ENCODE measurements at regions not wholly inside any gene's neighbourhood (a gene's known extent, or its start where the extent isn't known, plus 50 kb on each side); places are given as distances from the start of the nearest gene placed in this dataset.
"Not testable (repeated sequence)": the region's sequence is repeated elsewhere in the genome, so short reads cannot be mapped to it uniquely, and the experiment has no call there.

DNA sequence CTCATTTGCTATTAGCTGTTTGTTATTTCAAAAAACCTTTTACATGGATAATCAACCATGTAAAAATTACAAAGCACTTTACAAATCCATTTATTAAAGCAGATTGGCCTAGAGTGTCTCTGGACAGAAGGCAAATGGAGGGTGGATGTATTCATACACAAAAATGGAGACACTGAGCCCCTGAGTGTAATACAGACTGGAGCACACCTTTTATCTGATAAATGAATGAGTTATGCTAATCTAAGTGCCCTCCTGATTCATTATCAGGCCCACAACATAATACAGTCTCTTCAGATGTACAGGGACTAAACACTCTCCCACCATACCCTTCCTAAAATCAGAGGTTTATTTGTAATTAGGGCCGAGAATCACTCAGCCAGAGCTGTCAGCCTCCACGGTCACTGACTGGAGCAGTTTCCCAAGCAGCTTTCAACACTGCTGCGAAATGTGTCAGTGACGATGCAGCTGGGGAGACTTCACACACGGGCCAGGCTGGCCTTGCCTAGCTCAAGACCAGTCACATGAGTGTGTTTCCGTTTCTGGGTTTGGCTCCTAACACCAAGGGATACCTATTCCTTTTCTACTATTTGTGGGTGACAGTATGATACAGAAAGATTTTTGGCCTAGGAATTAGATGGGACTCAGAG, 271.8 kb downstream of the ZIC1 start:
- DNase-seq, result no peak

DNA sequence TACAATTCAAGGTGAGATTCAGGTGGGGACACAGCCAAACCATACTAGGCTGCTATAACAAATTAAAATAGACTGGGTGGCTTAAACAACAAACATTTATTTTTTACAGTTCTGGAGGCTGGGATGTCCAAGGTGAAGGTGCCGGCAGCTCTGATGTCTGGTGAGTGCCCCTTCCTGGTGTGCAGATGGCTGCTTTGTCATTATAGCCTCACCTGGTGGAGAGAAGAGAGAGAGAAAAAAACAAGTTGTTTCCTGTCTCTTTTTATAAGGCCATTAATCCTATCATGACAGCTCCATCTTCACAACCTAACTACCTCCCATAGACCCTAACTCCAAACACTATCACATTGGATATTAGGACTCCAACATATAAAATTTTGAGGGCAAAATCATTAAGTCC, 279.7 kb downstream of the ZIC1 start:
- DNase-seq, result no peak

DNA sequence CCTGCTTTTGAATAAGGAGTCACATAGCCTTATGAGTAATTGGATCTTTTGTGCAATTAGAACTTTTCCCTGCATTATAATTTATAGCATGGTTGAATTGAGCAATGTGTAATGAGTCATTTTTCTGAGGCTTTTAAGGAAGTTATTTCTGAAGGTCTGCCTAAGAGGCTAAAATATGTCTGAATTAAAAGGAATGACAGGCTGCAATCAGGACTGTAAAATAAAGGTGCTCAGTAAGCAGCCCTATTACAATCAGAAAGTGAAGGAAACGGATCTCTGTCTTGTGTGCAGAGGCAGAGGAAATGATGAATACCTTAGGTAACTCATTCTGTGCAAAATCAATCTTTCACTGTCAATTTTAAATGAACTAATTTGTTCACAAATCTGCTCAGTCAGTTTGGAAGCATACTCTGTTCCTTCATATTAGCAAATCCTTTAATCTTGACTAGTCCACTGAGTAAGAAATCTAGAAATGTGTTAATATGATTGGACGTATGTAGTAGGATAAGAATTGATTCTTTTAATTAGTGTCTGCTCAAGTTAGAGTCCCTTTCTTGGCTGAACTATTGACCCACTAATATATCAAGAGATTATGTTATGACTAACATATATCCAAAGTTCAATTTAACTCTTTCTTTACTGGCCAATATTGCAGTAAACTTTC, 290.1 kb downstream of the ZIC1 start:
- peak; percentile 29 to 42 for DNase-seq

DNA sequence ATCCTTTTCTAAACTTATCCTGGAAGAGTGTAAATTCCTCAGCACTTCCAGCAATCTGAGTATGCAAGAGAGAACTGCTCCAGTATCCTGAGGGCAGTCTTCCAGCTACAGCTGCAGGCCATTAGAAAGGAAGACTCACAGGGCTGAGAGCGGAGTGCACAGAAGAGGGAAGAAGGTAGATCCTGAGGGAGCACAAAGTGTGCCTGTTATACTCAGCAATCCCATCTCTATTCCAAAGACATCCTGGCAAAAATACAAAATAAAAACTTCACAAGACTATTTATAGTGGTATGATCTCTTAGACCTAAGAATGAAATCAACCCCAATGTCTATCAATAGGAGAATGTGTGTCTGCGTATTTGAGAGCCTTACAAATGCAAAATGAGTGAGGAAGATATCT, 292.0 kb downstream of the ZIC1 start:
- DNase-seq, result no peak

DNA sequence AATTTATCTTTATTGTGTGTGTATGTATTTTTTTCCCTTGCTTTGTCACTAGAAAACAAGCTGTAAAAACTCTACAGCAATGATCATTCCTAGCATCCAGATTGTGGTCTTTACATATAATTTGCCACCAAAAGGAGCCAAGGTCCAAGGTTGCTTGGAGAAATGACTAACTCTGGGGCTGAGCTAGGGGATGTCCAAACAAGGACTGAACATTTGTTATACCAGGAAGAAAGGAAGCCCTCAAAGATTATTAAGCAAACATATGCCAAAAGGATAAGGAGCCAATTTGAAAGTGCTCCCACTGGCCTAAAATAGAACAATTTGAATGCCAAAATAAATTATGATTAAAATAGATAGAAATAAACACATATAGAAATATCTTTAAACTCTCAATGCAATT, 293.3 kb downstream of the ZIC1 start:
- DNase-seq, result no peak

DNA sequence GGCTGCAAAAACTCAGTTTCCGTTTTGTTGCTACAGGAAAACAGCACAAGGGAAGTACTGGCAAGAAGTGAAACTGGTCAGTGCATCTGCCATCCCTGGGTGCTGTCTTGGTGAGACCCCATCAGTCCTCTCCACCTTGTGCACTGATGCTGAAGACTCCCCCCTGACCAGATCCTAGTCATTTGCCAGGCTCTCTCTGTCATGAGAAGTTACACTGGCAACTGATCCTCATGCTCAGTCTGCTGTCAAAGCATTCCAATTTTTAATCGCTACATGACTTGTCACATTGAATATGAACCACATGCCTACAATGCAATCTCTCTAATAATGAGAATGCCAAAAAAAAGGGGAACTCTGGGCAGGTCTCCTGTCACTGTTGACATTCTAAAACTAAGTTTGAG, 296.5 kb downstream of the ZIC1 start:
- no peak for DNase-seq

DNA sequence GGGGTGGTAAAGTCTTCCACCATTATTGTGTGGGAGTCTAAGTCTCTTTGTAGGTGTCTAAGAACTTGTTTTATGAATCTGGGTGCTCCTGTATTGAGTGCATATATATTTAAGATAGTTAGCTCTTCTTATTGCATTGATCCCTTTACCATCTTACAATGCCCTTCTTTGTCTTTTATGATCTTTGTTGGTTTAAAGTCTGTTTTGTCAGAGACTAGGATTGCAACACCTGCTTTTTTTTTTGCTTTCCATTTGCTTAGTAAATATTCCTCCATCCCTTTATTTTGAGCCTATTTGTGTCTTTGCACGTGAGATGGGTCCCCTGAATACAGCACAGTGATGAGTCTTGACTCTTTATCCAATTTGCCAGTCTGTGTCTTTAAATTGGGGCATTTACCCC, 301.6 kb downstream of the ZIC1 start:
- not testable (repeated sequence) for DNase-seq

DNA sequence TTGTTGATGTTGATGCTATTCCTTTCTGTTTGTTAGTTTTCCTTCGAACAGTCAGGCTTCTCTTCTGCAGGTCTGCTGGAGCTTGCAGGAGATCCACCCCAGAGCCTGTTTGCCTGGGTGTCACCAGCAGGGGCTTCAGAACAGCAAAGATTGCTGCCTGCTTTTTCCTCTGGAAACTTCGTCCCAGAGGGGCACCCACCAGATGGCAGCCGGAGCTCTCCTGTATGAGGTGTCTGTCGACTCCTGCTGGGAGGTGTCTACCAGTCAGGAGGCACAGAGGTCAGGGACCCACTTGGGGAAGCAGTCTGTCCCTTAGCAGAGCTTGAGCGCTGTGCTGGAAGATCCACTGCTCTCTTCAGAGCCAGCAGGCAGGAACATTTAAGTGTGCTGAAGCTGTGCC, 303.2 kb downstream of the ZIC1 start:
- DNase-seq, result no peak

DNA sequence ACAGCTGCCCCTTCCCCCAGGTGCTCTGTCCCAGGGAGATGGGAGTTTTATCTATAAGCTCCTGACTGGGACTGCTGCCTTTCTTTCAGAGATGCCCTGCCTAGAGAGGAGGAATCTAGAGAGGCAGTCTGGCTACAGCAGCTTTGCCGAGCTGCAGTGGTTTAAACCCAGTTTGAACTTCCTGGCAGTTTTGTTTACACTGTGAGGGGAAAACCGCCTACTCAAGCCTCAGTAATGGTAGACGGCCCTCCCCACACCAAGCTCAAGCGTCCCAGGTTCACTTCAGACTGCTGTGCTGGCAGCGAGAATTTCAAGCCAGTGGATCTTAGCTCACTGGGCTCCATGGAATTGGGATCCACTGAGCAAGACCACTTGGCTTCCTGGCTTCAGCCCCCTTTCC, 303.6 kb downstream of the ZIC1 start:
- not testable (repeated sequence) for DNase-seq

DNA sequence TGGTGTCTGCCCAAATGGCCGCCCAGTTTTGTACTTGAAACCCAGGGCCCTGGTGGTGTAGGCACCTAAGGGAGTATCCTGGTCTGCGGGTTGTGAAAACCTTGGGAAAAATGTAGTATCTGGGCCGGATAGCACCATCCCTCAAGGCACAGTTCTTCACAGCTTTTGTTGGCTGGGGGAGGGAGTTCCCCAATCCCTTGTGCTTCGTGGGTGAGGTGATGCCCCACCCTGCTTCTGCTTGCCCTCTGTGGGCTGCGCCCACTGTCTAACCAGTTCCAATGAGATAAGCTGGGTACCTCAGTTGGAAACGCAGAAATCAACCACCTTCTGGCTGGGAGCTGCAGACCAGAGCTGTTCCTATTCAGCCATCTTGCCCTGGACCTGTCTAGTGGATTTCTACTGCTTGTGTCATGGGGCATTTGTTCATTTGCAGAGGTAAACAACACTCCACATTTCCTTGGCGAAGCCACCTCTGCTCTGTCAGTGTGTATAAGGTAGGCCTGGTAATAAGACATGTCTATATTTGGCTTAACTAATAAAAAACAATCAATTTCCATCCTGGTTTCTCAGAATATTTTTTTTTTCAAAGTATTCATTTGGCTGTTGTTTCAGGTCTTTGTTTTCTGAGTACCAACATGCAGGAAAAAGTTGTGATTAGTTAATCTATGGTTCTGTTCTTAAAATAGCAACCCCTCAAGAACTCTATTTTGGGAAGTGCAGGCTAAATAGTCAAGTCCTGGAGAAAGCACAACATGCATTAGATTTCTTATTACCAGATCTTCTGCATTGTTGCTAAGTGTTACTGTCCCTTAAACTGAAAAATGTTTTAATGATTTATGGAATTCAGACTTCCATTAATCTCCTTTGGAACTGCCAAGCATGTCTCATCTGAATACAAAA, 304.3 kb downstream of the ZIC1 start:
- no peak for DNase-seq

DNA sequence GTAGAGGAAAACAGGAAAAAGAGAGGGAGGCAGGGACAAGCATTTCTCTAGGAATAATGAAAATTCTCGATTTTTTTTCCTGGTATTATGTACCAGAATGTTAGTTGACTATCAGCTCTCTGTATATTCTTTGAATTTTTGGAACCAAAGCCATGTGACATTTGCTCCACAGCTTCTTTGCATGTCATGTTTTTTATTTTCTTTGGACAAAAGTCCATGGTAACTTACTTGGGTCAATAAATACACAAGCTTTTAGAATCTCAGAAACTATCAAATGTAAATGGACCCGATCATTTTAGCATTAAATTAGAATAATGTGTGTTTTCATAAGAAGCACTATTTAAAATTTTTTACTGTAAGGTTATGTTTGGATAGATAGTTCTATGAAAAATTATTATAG, 320.5 kb downstream of the ZIC1 start:
- no peak for DNase-seq

DNA sequence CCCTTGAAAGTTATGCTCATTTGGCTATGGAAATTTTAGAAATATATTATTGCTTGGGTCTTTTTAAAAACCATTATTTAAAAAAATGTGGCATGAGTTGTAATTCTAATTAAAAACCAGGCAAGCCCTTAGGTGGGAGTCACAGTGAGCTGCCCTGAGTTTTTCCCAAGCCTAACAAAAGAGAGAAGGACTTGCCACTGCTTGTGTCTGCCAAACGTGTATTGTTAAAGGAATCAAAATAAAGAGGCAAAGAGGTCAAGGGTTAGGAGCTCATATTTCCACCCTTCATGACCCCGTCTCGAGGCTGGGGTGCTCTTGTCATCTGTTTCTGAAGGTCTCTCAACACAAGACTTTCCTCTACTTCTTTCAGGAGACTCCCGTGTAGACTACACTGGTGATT, 321.1 kb downstream of the ZIC1 start:
- DNase-seq, result no peak

DNA sequence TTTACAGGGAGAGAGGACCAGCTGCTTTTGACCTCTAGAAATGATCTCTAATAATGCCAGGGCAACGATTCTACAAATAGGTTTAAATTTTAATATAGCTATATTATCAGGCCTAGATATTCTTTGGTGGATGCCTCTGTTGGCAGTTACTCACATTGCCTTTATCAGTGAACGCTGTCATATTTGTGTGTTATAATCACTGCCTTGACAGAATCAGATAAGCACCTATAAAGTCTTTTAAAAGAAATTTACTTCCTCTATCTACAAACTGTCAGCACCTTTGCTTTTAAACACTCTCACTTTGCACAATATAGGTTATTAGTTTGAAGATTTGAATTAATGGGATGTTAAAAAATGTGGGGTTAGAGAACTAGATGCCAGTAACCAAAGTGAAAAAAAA, 324.1 kb downstream of the ZIC1 start:
- no peak for DNase-seq

DNA sequence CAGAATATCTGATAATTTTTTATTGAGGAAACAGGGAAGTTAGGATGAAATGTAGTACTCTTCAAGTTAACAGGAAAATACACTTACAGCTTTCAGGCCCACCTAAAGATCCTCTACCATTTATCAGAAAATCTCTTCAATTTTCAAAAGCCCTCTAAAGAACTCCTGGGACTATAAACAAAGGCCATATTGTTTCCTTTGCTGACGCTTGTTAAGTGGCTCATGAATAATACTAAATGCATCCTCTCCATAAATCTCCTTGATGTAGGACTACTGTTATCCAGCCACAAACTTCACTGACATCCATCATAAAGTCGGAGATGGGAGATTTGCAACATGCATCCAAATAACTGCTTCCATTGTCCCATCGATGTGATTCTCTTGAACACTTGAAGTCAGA, 326.5 kb downstream of the ZIC1 start:
- DNase-seq, result no peak

DNA sequence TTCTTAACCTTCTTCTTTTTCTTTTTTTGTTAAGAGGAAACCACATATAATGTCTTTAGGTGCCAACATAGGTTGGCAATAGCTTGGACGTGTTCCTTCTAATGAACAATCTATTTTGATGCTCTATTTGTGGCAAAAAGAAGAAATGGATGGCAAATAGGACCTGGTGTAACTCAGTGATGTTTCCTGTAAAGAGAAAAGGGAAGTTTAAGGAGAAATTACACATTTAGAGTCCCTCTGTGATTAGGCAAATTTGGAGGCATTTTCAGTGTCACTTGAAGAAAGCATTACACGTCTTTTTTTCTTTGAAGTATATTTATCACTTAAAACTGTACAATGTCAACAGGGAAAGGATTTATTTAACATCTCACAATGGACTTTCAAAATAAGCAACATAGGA, 327.1 kb downstream of the ZIC1 start:
- peak; percentile 29 to 41 for DNase-seq

DNA sequence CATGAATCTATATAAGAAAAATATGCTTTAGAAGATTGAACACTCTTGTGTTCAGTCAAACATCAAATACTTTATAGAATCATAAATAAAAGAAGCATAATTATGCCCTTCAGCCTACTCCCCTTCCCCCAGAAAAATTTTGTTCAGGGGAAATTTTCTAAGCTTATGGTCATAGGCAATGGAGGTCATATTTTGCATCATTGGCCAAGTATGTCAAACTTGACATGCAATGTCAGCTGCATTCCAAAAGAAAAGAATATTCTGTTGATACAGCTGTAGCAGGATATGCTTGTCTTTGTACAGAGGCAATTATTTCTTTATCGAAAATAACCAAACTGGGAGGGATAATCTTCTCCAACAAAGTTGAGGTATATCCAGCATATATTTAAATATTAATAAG, 328.2 kb downstream of the ZIC1 start:
- no peak for DNase-seq

DNA sequence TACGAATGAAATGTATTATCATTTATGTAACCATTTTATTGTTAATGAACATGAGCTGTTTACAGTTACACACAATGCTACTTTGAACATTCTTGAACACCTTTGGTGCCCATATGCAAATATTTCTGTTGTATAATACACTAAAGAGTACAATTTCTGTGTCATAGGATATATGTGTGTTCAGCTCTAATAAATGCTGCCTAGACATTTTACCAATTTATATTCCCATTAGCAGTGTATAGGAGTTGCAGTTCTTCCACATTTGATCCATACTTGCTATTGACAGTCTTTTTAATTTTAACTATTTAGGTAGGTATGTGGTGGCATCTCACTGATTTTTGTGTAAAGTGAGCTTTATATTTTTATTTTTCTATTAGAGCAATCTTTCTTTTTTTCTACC, 331.8 kb downstream of the ZIC1 start:
- DNase-seq, result no peak

DNA sequence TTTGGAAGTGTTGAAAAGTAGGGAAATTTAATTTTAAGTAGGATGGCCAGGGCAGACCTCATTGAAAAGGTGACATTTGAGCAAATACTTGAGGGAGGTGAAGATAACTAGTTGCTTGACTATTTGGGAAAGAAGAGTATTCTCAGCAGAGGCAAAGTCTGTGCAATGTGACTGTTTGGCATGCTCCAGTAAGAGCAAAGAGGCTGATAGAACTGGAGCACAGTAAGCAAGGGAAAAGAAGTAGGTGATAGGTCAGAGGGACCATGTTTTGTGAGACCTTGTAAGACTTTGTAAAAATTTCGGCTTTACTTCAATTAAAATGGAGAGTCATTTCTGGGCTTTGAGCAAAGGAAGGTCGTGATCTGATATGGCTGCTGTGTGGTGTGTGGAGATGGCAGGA, 335.8 kb downstream of the ZIC1 start:
- no peak for DNase-seq

DNA sequence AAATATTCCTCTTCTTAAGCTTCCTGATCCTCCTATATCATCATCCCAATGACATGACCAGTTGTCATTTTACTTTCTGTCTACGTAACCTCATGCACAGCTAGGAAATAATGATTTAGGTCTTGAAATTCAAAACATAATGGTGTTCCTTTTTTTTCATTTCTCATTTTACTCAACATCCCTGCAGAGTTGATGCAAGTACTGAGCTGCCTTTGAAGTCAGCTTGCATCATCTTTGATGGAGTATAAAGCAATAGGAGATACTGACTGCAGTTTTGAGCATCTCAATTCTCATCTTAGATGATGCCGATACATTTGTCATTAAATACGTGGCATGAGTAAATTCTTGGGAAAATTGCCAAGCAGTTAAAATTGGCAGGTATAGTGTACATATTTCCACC, 346.1 kb downstream of the ZIC1 start:
- DNase-seq, result no peak

DNA sequence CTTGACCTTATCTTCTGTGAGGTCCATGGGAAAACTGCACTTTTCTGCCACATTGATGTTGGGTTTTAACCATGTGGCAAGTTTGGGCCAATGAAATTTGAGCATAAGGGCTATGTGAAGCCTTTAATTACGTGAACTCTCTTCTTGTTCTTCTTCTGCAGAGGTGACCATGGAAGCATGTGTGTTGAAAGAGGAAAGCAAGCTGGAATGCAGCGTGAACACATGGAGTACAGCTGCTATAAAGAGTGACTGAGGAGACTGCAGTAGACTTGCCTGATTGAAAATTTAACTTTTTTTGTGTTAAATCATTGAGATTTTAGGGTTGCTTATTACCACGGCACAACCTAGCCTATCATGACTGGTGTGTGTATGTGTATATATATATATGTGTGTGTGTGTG, 347.3 kb downstream of the ZIC1 start:
- no peak for DNase-seq

DNA sequence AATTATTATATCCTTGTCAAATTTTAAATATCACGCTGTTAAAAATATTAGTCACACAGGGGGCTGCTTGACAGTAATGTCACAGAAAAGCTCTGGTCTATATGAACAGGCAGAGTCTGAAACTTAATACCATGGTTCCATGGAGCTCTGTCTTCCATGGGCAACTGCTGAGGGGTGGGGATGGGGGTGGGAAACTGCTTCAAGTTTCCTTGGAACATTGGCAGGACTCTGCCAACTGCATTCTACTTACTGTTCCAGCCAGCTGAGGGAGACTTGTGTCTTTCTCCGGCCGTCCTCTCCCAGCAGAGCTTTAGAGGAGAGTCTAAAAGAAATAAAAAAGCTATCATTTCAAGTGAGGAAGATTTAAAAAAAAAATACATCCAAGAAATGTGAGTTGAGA, 348.7 kb downstream of the ZIC1 start:
- no peak for DNase-seq

DNA sequence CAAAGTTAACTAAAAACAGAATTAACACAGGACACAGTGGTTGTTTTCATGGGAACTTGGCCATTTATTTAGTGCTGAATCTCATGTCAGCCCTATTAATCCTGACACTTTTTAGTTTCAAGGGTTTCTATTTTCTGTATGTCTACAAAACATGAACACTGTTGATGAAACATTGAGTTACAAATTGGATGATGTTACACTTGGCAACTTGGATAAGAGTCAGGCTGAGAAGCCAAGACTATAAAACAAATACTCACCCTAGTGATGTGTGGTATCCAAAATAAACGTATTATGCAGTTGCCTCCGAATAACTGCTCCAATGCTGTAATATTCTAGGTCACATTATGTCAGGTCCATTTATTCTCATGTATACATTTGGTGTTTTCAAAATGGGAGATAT, 349.6 kb downstream of the ZIC1 start:
- no peak for DNase-seq

DNA sequence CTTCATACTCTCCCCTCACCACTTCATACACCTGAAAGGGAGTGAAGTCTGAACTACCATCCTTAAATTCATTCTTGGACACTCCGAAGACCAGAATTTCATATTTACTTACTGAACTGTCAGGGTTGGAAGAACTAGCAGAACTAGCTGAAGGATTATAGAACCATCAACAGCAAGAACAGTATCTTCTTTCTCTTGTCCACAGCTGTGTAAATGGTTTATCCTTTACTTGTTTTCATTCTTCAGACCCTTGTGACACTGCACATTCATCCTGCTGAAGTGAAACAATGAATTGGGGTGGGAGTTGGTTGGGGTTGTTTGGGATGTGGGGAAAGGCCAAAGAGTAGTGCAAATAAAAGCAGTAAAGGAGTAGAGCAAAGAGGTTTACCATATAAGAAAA, 350.9 kb downstream of the ZIC1 start:
- no peak for DNase-seq

DNA sequence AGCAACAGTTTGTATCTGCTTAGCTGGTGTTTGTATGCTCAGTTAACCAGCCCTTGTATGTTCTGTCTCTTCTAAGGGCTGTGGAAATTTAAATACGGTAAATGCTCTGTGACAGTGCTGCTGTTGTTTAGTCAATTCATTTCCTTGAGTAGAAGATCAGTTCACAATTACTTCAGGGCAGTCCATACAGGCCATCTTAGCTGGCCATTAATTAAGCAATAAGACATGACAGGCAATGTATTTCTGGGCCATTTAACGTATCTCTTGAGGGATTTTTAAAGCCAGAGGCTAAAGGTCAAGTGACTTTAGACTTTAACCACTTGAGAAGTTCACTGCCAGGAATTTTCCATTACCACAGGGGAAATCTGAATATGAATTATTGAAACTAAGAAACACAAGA, 351.8 kb downstream of the ZIC1 start:
- DNase-seq, result no peak
